ENCODE measurements at regions not wholly inside any gene's neighbourhood (a gene's known extent, or its start where the extent isn't known, plus 50 kb on each side); places are given as distances from the start of the nearest gene placed in this dataset.
"Not testable (repeated sequence)": the region's sequence is repeated elsewhere in the genome, so short reads cannot be mapped to it uniquely, and the experiment has no call there.

DNA sequence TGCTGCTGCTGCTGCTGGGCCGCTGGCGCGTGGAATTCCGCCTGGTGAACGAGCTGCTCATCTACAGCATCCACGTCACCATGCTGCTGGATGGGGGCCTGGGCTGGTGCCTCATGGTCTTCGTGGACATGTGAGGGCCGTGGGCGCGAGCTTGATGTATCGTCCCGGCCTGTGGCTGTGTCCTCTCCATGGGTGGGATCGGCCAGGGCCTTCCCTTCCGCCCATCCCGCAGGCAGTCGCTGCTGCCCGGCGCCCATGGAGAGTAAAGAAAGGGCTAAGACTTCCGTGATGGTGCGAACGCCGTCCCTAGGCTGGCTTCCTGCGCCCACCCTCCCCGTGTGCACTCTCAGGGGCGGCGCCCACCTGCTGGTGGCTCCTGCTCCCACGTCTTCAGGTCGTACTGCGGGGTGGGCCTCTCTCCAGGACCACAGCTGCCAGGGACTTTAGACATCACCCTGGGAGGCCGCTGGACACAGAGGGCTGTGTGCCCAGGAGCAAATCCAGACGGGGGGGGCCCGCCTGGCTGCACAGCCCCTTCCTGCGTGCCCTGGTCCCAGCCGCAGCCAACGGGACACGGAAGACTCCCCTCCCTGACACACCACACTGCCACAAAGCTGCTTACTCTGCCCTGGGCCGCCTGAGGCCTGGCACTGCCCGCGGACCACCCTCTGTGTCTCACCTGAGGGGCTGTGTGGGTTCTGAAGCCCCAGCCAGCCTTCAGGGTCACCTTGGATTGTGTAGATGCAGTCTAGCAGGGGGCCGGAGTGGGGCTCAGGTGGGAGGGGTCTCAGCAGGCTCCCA lies 167.5 kb downstream of the SEPTIN7 start:
- DNase-seq, result no peak
- H3K4me1 ChIP-seq, result no peaks in the 10 kb centered on the region
- H3K36me3 ChIP-seq, result no peaks in the 10 kb centered on the region
- no peaks in the 10 kb centered on the region for H3K27me3 ChIP-seq
- no peaks in the 10 kb centered on the region for H3K9me3 ChIP-seq
- no peak overlapping the region for H3K4me3 ChIP-seq (ENCODE audit: low read depth, low read length)
- TF ChIP-seq CTCF (IDR thresholded peaks at IDR 0.05; ENCODE audit: low read depth, low read length), result no peak

DNA sequence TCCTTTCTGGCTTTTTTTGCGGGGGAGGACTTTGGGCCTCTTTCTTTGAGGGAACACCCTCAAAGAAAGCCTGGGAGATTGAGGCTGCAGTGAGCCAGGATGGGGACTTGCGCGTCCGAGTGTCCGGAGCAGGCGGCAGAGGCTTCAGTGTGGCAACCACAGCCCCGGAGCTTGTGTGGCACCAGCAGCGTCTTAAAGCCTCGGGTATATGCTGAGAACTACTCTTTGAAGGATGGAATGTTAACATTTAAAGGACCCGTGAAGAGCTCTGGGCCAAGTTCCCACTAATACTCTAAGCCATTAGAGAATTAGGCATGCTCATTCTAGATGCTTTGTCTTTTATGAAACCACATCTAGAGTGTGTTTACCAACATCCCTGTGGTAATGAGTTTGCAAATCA lies 168.2 kb downstream of the SEPTIN7 start:
- no peak overlapping the region for H3K4me3 ChIP-seq (ENCODE audit: low read depth, low read length)
- DNase-seq, result no peak
- TF ChIP-seq CTCF (IDR thresholded peaks at IDR 0.05; ENCODE audit: low read depth, low read length), result no peak

DNA sequence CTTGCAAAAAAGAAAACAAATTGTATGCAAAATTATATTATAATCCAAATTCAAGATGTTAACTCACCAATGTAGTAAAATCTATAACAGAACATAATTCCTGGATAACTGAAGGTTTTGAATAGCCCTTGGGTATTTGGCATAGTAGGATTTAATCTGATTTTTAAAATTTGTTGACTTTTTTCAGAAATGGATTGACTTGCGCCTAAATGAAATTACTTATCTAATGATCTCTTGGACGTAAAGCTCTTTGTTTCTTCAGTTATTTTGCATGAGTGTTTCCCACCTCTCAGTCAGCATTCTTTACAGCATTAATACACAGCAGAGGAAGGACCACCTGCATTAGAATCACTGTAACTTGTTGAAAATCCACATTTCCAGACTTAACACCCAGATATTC lies 169.6 kb downstream of the SEPTIN7 start:
- no peak for TF ChIP-seq CTCF (IDR thresholded peaks at IDR 0.05; ENCODE audit: low read depth, low read length)

More for the DNA sequence above, 168.2 kb downstream of the SEPTIN7 start:
- no peaks in the 10 kb centered on the region for H3K36me3 ChIP-seq
- H3K4me1 ChIP-seq, result no peaks in the 10 kb centered on the region
- no peaks in the 10 kb centered on the region for H3K9me3 ChIP-seq
- H3K27me3 ChIP-seq, result no peaks in the 10 kb centered on the region

GRCh38 chr7:35971133-35971891 lies 170.5 kb downstream of the SEPTIN7 start:
- no peaks in the 10 kb centered on the region for H3K27me3 ChIP-seq
- no peaks in the 10 kb centered on the region for H3K4me1 ChIP-seq
- H3K4me3 ChIP-seq (ENCODE audit: low read depth, low read length), result no peak overlapping the region
- H3K36me3 ChIP-seq, result no peaks in the 10 kb centered on the region
- DNase-seq, result no peak
- TF ChIP-seq CTCF (IDR thresholded peaks at IDR 0.05; ENCODE audit: low read depth, low read length), result no peak
- H3K9me3 ChIP-seq, result no peaks in the 10 kb centered on the region

More for the DNA sequence above, 169.6 kb downstream of the SEPTIN7 start:
- Histone ChIP-seq H3K9me3 (no peaks in the 10 kb centered on the region), H3K4me1 (no peaks in the 10 kb centered on the region), H3K27me3 (no peaks in the 10 kb centered on the region), H3K36me3 (no peaks in the 10 kb centered on the region), H3K4me3 (ENCODE audit: low read depth, low read length) (no peak overlapping the region)
- DNase-seq, result no peak

- H3K36me3 ChIP-seq, result no peaks in the 10 kb centered on the region
- H3K9me3 ChIP-seq, result no peaks in the 10 kb centered on the region
- H3K4me1 ChIP-seq, result no peaks in the 10 kb centered on the region
- peak; percentile 65 for DNase-seq
- TF ChIP-seq CTCF (IDR thresholded peaks at IDR 0.05; ENCODE audit: low read depth, low read length), result peak; percentile 92
- no peaks in the 10 kb centered on the region for H3K27me3 ChIP-seq
- no peak overlapping the region for H3K4me3 ChIP-seq (ENCODE audit: low read depth, low read length)
These were observed 175.1 kb downstream of the SEPTIN7 start for GRCh38 chr7:35975851-35976454.

- H3K4me3 ChIP-seq (ENCODE audit: low read depth, low read length); H3K27me3 ChIP-seq; DNase-seq; H3K9me3 ChIP-seq; H3K4me1 ChIP-seq; H3K36me3 ChIP-seq: not testable (repeated sequence)
These were observed 174.0 kb upstream of the EEPD1 start for GRCh38 chr7:35978816-35979640.

Data from BE2C (cell line).